ENCODE measurements at regions not wholly inside any gene's neighbourhood (a gene's known extent, or its start where the extent isn't known, plus 50 kb on each side); places are given as distances from the start of the nearest gene placed in this dataset.

- Histone ChIP-seq H2AFZ (ENCODE audit: low read depth, low read length, severe bottlenecking) (no peak overlapping the region), H3K27ac (ENCODE audit: low read depth, low read length) (no peak overlapping the region), H4K20me1 (ENCODE audit: low read depth, low read length) (no peaks in the 10 kb centered on the region), H3K36me3 (ENCODE audit: low read length) (no peaks in the 10 kb centered on the region), H3K4me2 (ENCODE audit: low read depth, low read length, poor library complexity, severe bottlenecking) (no peak overlapping the region), H3K9me2 (replicated peaks; ENCODE audit: insufficient read depth, low read length) (no peaks in the 10 kb centered on the region), H3K79me2 (ENCODE audit: insufficient read depth, low read length) (no peaks in the 10 kb centered on the region), H3K4me3 (ENCODE audit: insufficient read depth, low read length, poor library complexity, severe bottlenecking) (no peak overlapping the region), H3K9me3 (ENCODE audit: insufficient read depth, low read length) (no peaks in the 10 kb centered on the region), H3K27me3 (ENCODE audit: low read length) (no peaks in the 10 kb centered on the region), H3F3A (ENCODE audit: insufficient read depth) (no peaks in the 10 kb centered on the region), H3K9ac (ENCODE audit: low read length) (no peak overlapping the region)
- TF ChIP-seq CTCF (IDR thresholded peaks at IDR 0.05; ENCODE audit: insufficient read depth, low read length, poor library complexity, severe bottlenecking): no peak
- TF ChIP-seq EZH2phosphoT487 (conservative IDR thresholded peaks at IDR 0.05; ENCODE audit: low read length): no peak
These were observed 416.3 kb upstream of the PHF14 start for GRCh38 chr7:10557375-10557774.

- Histone ChIP-seq H4K20me1 (ENCODE audit: low read depth, low read length) (no peaks in the 10 kb centered on the region), H2AFZ (ENCODE audit: low read depth, low read length, severe bottlenecking) (no peak overlapping the region), H3K79me2 (ENCODE audit: insufficient read depth, low read length) (no peaks in the 10 kb centered on the region), H3K9ac (ENCODE audit: low read length) (no peak overlapping the region), H3K27me3 (ENCODE audit: low read length) (no peaks in the 10 kb centered on the region), H3K36me3 (ENCODE audit: low read length) (no peaks in the 10 kb centered on the region), H3K4me2 (ENCODE audit: low read depth, low read length, poor library complexity, severe bottlenecking) (no peak overlapping the region), H3F3A (ENCODE audit: insufficient read depth) (no peaks in the 10 kb centered on the region), H3K9me3 (ENCODE audit: insufficient read depth, low read length) (no peaks in the 10 kb centered on the region), H3K27ac (ENCODE audit: low read depth, low read length) (no peak overlapping the region), H3K9me2 (replicated peaks; ENCODE audit: insufficient read depth, low read length) (no peaks in the 10 kb centered on the region), H3K4me3 (ENCODE audit: insufficient read depth, low read length, poor library complexity, severe bottlenecking) (no peak overlapping the region)
- no peak for TF ChIP-seq EZH2phosphoT487 (conservative IDR thresholded peaks at IDR 0.05; ENCODE audit: low read length)
- TF ChIP-seq CTCF (IDR thresholded peaks at IDR 0.05; ENCODE audit: insufficient read depth, low read length, poor library complexity, severe bottlenecking): no peak
These were observed 413.2 kb upstream of the PHF14 start for GRCh38 chr7:10560497-10560896.

- no peaks in the 10 kb centered on the region for H3K27me3 ChIP-seq (ENCODE audit: low read length)
- H3K4me3 ChIP-seq (ENCODE audit: insufficient read depth, low read length, poor library complexity, severe bottlenecking): no peak overlapping the region
- TF ChIP-seq EZH2phosphoT487 (conservative IDR thresholded peaks at IDR 0.05; ENCODE audit: low read length): no peak
- TF ChIP-seq CTCF (IDR thresholded peaks at IDR 0.05; ENCODE audit: insufficient read depth, low read length, poor library complexity, severe bottlenecking): no peak
- no peaks in the 10 kb centered on the region for H3K36me3 ChIP-seq (ENCODE audit: low read length)
- H2AFZ ChIP-seq (ENCODE audit: low read depth, low read length, severe bottlenecking): no peak overlapping the region
- H4K20me1 ChIP-seq (ENCODE audit: low read depth, low read length): no peaks in the 10 kb centered on the region
- H3K4me2 ChIP-seq (ENCODE audit: low read depth, low read length, poor library complexity, severe bottlenecking): no peak overlapping the region
- no peak overlapping the region for H3K27ac ChIP-seq (ENCODE audit: low read depth, low read length)
- H3K9me3 ChIP-seq (ENCODE audit: insufficient read depth, low read length): no peaks in the 10 kb centered on the region
- H3K79me2 ChIP-seq (ENCODE audit: insufficient read depth, low read length): no peaks in the 10 kb centered on the region
- no peaks in the 10 kb centered on the region for H3F3A ChIP-seq (ENCODE audit: insufficient read depth)
- H3K9ac ChIP-seq (ENCODE audit: low read length): no peak overlapping the region
- H3K9me2 ChIP-seq (replicated peaks; ENCODE audit: insufficient read depth, low read length): no peaks in the 10 kb centered on the region
These were observed 404.8 kb upstream of the PHF14 start for GRCh38 chr7:10568891-10569290.

- Histone ChIP-seq H3K36me3 (ENCODE audit: low read length) (no peaks in the 10 kb centered on the region), H3K9me3 (ENCODE audit: insufficient read depth, low read length) (no peaks in the 10 kb centered on the region), H3F3A (ENCODE audit: insufficient read depth) (no peaks in the 10 kb centered on the region), H3K79me2 (ENCODE audit: insufficient read depth, low read length) (no peaks in the 10 kb centered on the region), H3K9me2 (replicated peaks; ENCODE audit: insufficient read depth, low read length) (no peaks in the 10 kb centered on the region), H2AFZ (ENCODE audit: low read depth, low read length, severe bottlenecking) (no peak overlapping the region), H4K20me1 (ENCODE audit: low read depth, low read length) (no peaks in the 10 kb centered on the region), H3K4me3 (ENCODE audit: insufficient read depth, low read length, poor library complexity, severe bottlenecking) (no peak overlapping the region), H3K4me2 (ENCODE audit: low read depth, low read length, poor library complexity, severe bottlenecking) (no peak overlapping the region), H3K27ac (ENCODE audit: low read depth, low read length) (no peak overlapping the region), H3K27me3 (ENCODE audit: low read length) (no peaks in the 10 kb centered on the region), H3K9ac (ENCODE audit: low read length) (no peak overlapping the region)
- TF ChIP-seq EZH2phosphoT487 (conservative IDR thresholded peaks at IDR 0.05; ENCODE audit: low read length): no peak
- TF ChIP-seq CTCF (IDR thresholded peaks at IDR 0.05; ENCODE audit: insufficient read depth, low read length, poor library complexity, severe bottlenecking): no peak
These were observed 401.9 kb upstream of the PHF14 start for GRCh38 chr7:10571759-10572158.
